Cardiac fibroblast (primary cell): ENCODE measurements at regions not wholly inside any gene's neighbourhood (a gene's known extent, or its start where the extent isn't known, plus 50 kb on each side); places are given as distances from the start of the nearest gene placed in this dataset.

Experiments used
- DNase-seq, 2 donors: peaks; one replicate each; pipeline versions ENCODE4 v3.0.0 to v3.0.0-alpha.2; 2010; ENCODE audit warnings: low read depth in 2 of 2
- H3K4me3 ChIP-seq, 2 donors: replicated peaks in 1 of 2; 1 replicate in 1 of 2; 2 replicates in 1 of 2; pipeline ENCODE4 v1.5.1; 2011; ENCODE audit warnings: low read depth in 2 of 2, low read length in 2 of 2, mild to moderate bottlenecking in 2 of 2, moderate library complexity in 1 of 2
- CTCF ChIP-seq: IDR thresholded peaks from one replicate; pipeline ENCODE4 v1.5.1; 2011; ENCODE audit warnings: low read depth, mild to moderate bottlenecking, low read length, inconsistent platforms

- peak in 1 of 2 donors; percentile 20 for DNase-seq
- no peak overlapping the region for H3K4me3 ChIP-seq
- no peak for TF ChIP-seq CTCF
These were observed 121.8 kb upstream of the HDGFL1 start for GRCh38 chr6:22447249-22448196.

GRCh38 chr6:22448291-22448711 lies 121.1 kb upstream of the HDGFL1 start:
- no peak overlapping the region for H3K4me3 ChIP-seq
- DNase-seq = peak; percentile 72 to 89
- no peak for TF ChIP-seq CTCF

GRCh38 chr6:22451962-22452361 lies 117.4 kb upstream of the HDGFL1 start:
- no peak for DNase-seq
- no peak overlapping the region for H3K4me3 ChIP-seq
- no peak for TF ChIP-seq CTCF

- DNase-seq = no peak
- no peak overlapping the region for H3K4me3 ChIP-seq
- no peak for TF ChIP-seq CTCF
These were observed 114.0 kb upstream of the HDGFL1 start for GRCh38 chr6:22455378-22455777.

- no peak for TF ChIP-seq CTCF
- DNase-seq = peak in 1 of 2 donors; percentile 32
- H3K4me3 ChIP-seq = no peak overlapping the region
These were observed 111.4 kb upstream of the HDGFL1 start for GRCh38 chr6:22457996-22458395.

GRCh38 chr6:22466665-22467245 lies 102.6 kb upstream of the HDGFL1 start:
- no peak for TF ChIP-seq CTCF
- no peak for DNase-seq
- H3K4me3 ChIP-seq = no peak overlapping the region
